ENCODE measurements at regions not wholly inside any gene's neighbourhood (a gene's known extent, or its start where the extent isn't known, plus 50 kb on each side); places are given as distances from the start of the nearest gene placed in this dataset.

DNA sequence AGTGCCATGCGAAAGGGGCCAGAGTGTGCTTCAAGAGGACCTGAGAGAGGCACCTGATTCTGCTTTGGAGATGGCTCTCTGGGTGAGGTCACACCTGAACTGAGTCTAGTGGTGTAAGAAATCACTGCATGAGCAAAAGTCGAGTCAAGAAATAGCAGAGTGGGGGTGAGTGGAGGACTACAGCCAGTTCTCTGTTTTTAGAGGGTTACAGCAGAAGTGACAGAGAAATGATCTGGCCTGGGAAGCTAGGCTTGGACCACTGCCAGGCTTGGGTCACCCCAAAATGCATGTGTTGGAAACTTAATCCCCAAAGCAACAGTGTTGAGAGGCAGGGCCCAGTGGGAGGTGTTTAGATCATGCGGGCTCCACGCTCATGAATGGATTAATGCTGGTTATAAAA is 312.0 kb downstream of the CBLN1 start:
- no peak for TF ChIP-seq CTCF (IDR thresholded peaks at IDR 0.05)
- no peak for TF ChIP-seq EZH2 (IDR thresholded peaks at IDR 0.05; ENCODE audit: borderline replicate concordance, insufficient read depth, low read depth, low read length, poor library complexity, severe bottlenecking)

Data from B cell (primary cell).